ENCODE measurements at regions not wholly inside any gene's neighbourhood (a gene's known extent, or its start where the extent isn't known, plus 50 kb on each side); places are given as distances from the start of the nearest gene placed in this dataset.

DNA sequence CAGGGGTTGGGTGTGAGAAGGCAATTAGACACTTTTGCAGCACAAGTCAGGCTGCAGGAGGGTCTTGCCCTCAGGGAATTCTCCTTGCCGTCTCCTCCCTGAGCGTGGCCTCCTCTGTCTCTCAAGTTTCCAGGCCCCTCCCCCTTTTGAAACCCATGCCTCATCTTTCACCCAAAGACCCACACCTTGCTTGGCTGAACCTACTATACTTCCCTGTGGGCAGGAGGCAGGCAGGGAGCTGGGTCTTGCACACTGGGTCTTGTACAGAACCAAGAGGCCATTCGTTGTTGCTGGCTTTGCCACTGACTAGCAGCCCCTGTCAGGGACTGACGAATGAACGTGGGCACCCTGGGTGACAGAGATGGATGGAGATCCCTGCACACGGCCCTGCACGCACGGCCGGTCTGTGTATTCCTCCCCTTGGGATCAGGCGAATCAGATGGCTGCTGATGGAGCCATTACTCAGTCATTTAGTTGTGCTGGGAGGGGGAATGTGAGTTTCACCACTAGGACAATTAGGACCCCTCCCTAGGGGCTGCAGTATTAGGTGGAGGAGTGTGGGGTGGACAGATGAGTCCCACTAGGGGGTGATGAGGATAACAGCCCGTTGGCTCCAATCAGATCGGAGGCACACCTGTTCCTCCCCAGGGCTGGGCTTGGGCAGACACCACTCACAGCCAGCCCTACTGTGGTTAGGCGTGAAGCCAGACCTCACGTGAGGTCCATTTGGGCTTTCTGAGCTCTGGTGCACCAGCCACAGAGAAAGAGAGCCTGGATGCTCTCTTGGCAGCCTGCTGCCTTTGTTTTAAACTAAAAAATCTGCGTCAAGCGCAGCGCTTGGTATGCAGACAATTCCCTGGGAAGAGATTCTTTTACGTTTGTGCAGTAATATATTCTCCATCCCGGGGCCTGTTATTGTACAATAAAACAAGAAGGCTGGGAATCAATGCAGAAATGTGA is 167.7 kb upstream of the WSCD1 start:
- H3K36me3 ChIP-seq = no peaks in the 10 kb centered on the region
- no peak overlapping the region for H3K4me3 ChIP-seq
- intact Hi-C loops (cut with DNase I) = no loop called here
- TF ChIP-seq POLR2AphosphoS5 (IDR thresholded peaks at IDR 0.05) = no peak
- TF ChIP-seq, protein P1, sequence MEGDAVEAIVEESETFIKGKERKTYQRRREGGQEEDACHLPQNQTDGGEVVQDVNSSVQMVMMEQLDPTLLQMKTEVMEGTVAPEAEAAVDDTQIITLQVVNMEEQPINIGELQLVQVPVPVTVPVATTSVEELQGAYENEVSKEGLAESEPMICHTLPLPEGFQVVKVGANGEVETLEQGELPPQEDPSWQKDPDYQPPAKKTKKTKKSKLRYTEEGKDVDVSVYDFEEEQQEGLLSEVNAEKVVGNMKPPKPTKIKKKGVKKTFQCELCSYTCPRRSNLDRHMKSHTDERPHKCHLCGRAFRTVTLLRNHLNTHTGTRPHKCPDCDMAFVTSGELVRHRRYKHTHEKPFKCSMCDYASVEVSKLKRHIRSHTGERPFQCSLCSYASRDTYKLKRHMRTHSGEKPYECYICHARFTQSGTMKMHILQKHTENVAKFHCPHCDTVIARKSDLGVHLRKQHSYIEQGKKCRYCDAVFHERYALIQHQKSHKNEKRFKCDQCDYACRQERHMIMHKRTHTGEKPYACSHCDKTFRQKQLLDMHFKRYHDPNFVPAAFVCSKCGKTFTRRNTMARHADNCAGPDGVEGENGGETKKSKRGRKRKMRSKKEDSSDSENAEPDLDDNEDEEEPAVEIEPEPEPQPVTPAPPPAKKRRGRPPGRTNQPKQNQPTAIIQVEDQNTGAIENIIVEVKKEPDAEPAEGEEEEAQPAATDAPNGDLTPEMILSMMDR (IDR thresholded peaks at IDR 0.05) = no peak
- H3K4me1 ChIP-seq (replicated peaks) = no peaks in the 10 kb centered on the region
- WGBS = 56% methylated on average over 19 of the region's 19 CpGs
- H3K27ac ChIP-seq = no peak overlapping the region
- no peak for DNase-seq (ENCODE audit: low spot score)
- H3K9me3 ChIP-seq = no peaks in the 10 kb centered on the region
- no peaks in the 10 kb centered on the region for H3K27me3 ChIP-seq (replicated peaks; ENCODE audit: insufficient read depth)

DNA sequence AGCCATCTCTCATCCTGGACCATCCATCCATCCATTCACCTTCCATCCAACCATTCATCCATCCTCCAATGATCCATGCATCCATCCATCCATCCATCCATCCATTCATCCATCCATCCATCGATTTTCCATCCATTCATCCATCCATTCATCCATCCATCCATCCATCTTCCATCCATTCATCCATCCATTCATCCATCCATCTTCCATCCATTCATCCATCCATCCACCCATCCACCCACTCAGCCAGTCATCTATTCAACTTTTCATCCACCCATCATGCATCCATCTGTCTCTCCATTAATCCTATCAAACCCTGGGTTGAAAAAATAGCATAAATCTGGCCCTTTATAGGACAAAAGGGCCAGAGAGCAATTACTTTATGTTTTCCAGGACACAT is 158.3 kb upstream of the WSCD1 start:
- DNase-seq (ENCODE audit: low spot score) = no peak
- intact Hi-C loops (cut with DNase I) = no loop called here
- H3K27me3 ChIP-seq (replicated peaks; ENCODE audit: insufficient read depth) = no peaks in the 10 kb centered on the region
- H3K36me3 ChIP-seq = no peaks in the 10 kb centered on the region
- H3K4me1 ChIP-seq (replicated peaks) = no peaks in the 10 kb centered on the region
- 73% methylated on average over 1 of the region's 1 CpG for WGBS
- H3K27ac ChIP-seq = no peak overlapping the region
- TF ChIP-seq POLR2AphosphoS5 (IDR thresholded peaks at IDR 0.05) (no peak), POLR2A (IDR thresholded peaks at IDR 0.05) (no peak)
- TF ChIP-seq, protein P1 (IDR thresholded peaks at IDR 0.05) = no peak
- H3K9me3 ChIP-seq = no peaks in the 10 kb centered on the region
- no peak overlapping the region for H3K4me3 ChIP-seq

DNA sequence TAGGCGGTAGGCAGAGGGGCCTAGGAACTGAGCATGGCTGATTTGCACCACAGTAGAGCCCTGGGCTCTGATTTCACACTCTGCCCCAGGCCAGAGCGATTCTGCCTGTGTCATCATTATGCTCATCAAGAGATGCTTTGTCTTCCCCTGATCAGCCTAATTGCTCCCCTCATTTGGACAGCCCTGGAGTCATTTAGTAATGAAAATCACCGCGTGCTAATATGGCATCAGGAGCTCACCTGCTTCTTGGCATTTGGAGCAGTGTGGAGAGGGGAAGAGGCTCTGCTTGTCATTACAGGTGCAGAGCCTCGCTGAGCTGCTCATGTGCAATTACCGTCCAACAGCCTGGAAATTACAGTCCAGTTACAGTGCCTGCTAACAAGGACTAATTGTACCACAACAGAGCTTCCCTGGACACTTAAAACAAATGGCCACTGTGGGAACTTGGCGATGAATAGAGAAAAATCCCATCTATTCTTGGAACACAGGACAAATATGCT is 157.1 kb upstream of the WSCD1 start:
- Histone ChIP-seq H3K27ac (no peak overlapping the region), H3K36me3 (no peaks in the 10 kb centered on the region), H3K27me3 (replicated peaks; ENCODE audit: insufficient read depth) (no peaks in the 10 kb centered on the region), H3K4me1 (replicated peaks) (no peaks in the 10 kb centered on the region), H3K4me3 (no peak overlapping the region), H3K9me3 (no peaks in the 10 kb centered on the region)
- no peak for DNase-seq (ENCODE audit: low spot score)
- intact Hi-C loops (cut with DNase I) = no loop called here
- WGBS = 66% methylated on average over 7 of the region's 7 CpGs
- TF ChIP-seq POLR2A (IDR thresholded peaks at IDR 0.05) = no peak
- no peak for TF ChIP-seq POLR2AphosphoS5 (IDR thresholded peaks at IDR 0.05)
- TF ChIP-seq, protein P1 (IDR thresholded peaks at IDR 0.05) = no peak

DNA sequence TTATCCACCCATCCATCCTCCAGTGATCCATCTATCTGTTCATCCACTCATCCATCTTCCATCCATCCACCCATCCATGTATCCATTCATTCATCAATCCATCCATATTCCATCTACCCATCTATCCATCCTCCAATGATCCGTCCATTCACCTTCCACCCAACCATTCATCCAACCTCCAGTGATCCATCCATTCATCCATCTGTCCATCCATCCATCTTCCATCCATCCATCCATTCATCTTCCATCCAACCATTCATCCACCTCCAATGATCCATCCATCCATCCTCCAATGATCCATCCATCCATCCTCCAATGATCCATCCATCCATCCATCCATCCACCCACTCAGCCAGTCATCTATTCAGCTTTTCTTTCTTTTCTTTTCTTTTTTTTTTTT is 156.5 kb upstream of the WSCD1 start:
- intact Hi-C loops (cut with DNase I) = no loop called here
- 91% methylated on average over 1 of the region's 1 CpG for WGBS
- TF ChIP-seq, protein P1 (IDR thresholded peaks at IDR 0.05) = no peak
- TF ChIP-seq POLR2AphosphoS5 (IDR thresholded peaks at IDR 0.05) (no peak), POLR2A (IDR thresholded peaks at IDR 0.05) (no peak)

DNA sequence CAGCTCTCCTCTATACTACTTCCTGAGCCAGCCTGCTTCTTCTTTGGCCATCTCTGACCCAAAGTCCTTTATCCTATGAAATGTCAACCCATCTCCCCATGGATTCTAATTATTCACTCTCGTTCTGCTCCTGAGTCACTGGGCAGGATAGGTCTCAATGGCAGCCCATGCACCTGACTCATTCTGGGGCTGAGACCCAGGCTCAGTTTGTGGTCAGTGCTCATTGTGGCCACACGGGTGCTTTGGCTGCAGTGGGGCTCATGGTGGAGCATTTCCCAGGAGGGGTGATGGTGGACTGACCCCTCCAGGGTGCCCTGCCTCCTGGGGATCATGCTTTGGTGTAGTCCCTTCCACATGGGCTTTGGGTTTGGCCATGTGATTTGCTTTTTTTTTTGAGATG is 154.8 kb upstream of the WSCD1 start:
- Histone ChIP-seq H3K27ac (no peak overlapping the region), H3K4me1 (replicated peaks) (no peaks in the 10 kb centered on the region), H3K4me3 (no peak overlapping the region), H3K27me3 (replicated peaks; ENCODE audit: insufficient read depth) (no peaks in the 10 kb centered on the region), H3K9me3 (no peaks in the 10 kb centered on the region), H3K36me3 (no peaks in the 10 kb centered on the region)
- TF ChIP-seq POLR2AphosphoS5 (IDR thresholded peaks at IDR 0.05) (no peak), POLR2A (IDR thresholded peaks at IDR 0.05) (no peak)
- TF ChIP-seq, protein P1 (IDR thresholded peaks at IDR 0.05) = no peak
- WGBS = 78% methylated on average over 2 of the region's 2 CpGs
- intact Hi-C loops (cut with DNase I) = no loop called here
- DNase-seq (ENCODE audit: low spot score) = no peak

More for the DNA sequence above, 156.5 kb upstream of the WSCD1 start:
- no peaks in the 10 kb centered on the region for H3K9me3 ChIP-seq
- H3K4me1 ChIP-seq (replicated peaks) = no peaks in the 10 kb centered on the region
- H3K4me3 ChIP-seq = no peak overlapping the region
- DNase-seq (ENCODE audit: low spot score) = no peak
- H3K36me3 ChIP-seq = no peaks in the 10 kb centered on the region
- H3K27me3 ChIP-seq (replicated peaks; ENCODE audit: insufficient read depth) = no peaks in the 10 kb centered on the region
- H3K27ac ChIP-seq = no peak overlapping the region

Measured in prostate gland (tissue), 2 donors.